Breast epithelium (tissue), 4 donors: ENCODE measurements at regions not wholly inside any gene's neighbourhood (a gene's known extent, or its start where the extent isn't known, plus 50 kb on each side); places are given as distances from the start of the nearest gene placed in this dataset.

ENCODE experiments used
- DNase-seq, 2 donors: peaks; one replicate each; pipeline ENCODE4 v3.0.0-alpha.2; 2019; ENCODE audit warnings: low spot score in 2 of 2
- H3K27ac ChIP-seq, 2 donors: fragments of 200-600 bp; sonication (generic) in 1 of 2; one replicate each; pipeline ENCODE4 v1.5.1; 2016 to 2019; ENCODE audit warnings: mild to moderate bottlenecking in 1 of 2
- H3K27me3 ChIP-seq, 2 donors: fragments of 200-600 bp; sonication (generic) in 1 of 2; one replicate each; pipeline versions ENCODE4 v1.5.1 to v1.6.0; 2017 to 2019; ENCODE audit warnings: control low read depth in 1 of 2, mild to moderate bottlenecking in 1 of 2
- H3K36me3 ChIP-seq: fragments of 200-600 bp; one replicate; pipeline ENCODE4 v1.5.1; 2019
- H3K4me1 ChIP-seq, 2 donors: fragments of 200-600 bp; sonication (generic); one replicate each; pipeline ENCODE4 v1.5.1; 2016 to 2019; ENCODE audit warnings: control low read depth in 1 of 2
- H3K4me3 ChIP-seq, 3 donors: fragments of 200-600 bp; sonication (generic); 1 replicate in 2 of 3; 2 replicates in 1 of 3; pipeline ENCODE4 v1.5.1; 2016 to 2019; ENCODE audit warnings: mild to moderate bottlenecking in 3 of 3, moderate library complexity in 2 of 3
- H3K9me3 ChIP-seq, 2 donors: fragments of 200-600 bp; sonication (generic) in 1 of 2; one replicate each; pipeline ENCODE4 v1.5.1; 2016 to 2019; ENCODE audit warnings: control low read depth in 1 of 2
- POLR2A ChIP-seq: fragments of 450-650 bp; IDR thresholded peaks from one replicate; pipeline ENCODE4 v1.6.1; 2016; ENCODE audit warnings: antibody characterized with exemption, mild to moderate bottlenecking, moderate library complexity
- POLR2AphosphoS5 ChIP-seq, 3 donors: sonication (generic); formaldehyde crosslinking; IDR thresholded peaks; one replicate each; pipeline ENCODE4 v1.6.1; 2017; ENCODE audit warnings: antibody characterized with exemption in 3 of 3
- intact Hi-C: fragments of 100-400 bp; cut with DNase I; formaldehyde crosslinking; loops from one replicate; pipeline ENCODE4 v1.15.1; 2023; ENCODE audit warnings: low total_unique reads
- TF ChIP-seq, protein P1 (sequence below), 3 donors: fragments of 450-650 bp; IDR thresholded peaks; one replicate each; pipeline ENCODE4 v1.5.1; 2016 to 2017; ENCODE audit warnings: antibody characterized with exemption in 3 of 3, mild to moderate bottlenecking in 3 of 3, moderate library complexity in 3 of 3

DNA sequence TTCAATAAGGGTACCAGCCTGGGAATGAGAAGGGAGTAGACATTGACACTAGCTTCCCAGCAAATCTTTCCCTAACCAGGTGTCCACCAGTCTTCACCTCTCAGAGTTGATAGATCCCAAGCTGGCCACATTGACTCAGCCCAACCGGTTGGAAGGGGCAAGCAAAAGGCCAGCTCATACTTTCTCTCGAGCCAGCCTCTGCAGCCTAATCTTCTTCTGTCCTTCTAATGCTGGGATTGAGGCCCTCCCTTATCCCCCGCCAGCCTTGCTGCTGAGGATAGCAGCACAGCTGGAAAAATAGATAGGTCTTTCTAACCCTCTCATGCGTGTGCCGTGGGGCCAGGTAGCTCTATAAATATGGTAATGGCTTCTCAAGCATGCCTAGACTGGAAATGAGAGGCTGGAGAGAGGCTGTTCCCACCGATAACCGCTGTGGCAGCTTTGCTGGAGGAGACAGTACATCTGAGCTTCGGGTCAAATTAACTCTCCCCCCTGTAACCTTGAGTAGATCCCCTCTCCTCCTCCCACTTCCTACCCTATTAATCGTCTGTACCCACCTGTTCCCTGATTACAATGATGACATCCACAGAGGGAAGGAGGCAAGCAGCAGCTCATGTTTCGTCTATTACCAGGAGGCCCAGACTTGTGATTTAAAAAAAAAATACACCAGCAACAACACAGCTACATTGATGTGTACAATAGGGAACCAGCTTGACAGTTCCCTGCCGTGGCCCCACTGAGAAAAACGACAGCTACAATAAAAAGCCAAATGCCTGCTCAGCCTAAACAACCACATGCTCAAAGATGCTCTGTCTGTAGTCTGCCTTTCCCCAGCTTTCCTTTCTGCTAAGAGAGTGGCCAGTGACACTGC lies 219.9 kb upstream of the BRINP1 start:
- no peaks in the 10 kb centered on the region for H3K9me3 ChIP-seq
- H3K27ac ChIP-seq: no peak overlapping the region
- DNase-seq: no peak
- no peaks in the 10 kb centered on the region for H3K4me1 ChIP-seq
- no peak overlapping the region for H3K4me3 ChIP-seq
- TF ChIP-seq POLR2AphosphoS5 (IDR thresholded peaks at IDR 0.05): no peak
- TF ChIP-seq, protein P1, sequence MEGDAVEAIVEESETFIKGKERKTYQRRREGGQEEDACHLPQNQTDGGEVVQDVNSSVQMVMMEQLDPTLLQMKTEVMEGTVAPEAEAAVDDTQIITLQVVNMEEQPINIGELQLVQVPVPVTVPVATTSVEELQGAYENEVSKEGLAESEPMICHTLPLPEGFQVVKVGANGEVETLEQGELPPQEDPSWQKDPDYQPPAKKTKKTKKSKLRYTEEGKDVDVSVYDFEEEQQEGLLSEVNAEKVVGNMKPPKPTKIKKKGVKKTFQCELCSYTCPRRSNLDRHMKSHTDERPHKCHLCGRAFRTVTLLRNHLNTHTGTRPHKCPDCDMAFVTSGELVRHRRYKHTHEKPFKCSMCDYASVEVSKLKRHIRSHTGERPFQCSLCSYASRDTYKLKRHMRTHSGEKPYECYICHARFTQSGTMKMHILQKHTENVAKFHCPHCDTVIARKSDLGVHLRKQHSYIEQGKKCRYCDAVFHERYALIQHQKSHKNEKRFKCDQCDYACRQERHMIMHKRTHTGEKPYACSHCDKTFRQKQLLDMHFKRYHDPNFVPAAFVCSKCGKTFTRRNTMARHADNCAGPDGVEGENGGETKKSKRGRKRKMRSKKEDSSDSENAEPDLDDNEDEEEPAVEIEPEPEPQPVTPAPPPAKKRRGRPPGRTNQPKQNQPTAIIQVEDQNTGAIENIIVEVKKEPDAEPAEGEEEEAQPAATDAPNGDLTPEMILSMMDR (IDR thresholded peaks at IDR 0.05): no peak
- H3K27me3 ChIP-seq: no peaks in the 10 kb centered on the region
- intact Hi-C loops: no loop called here
- no peaks in the 10 kb centered on the region for H3K36me3 ChIP-seq

DNA sequence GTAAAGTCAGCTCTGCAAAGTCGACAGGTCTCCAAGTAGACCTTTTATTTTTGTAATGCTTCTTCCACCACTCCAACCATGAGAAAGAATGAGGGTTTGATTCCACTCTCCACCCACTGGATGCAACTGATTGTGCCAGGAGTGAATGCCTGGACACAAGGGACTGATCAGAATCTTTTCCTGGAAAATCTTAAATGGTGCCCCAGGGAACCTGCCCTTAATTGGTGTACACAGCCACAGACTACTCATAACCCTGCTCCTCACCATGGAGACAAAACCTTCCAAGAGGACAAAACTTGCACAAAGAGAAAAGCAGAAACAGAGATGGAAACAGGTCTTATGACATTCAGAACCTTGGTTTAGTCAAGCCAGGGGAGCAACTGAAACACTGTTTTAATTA lies 208.6 kb upstream of the BRINP1 start:
- H3K27ac ChIP-seq: peak overlapping the region; percentile 52 to 61
- DNase-seq: peak in 1 of 2 donors; percentile 66
- peak in 1 of 3 donors; percentile 15 for TF ChIP-seq POLR2AphosphoS5 (IDR thresholded peaks at IDR 0.05)
- TF ChIP-seq, protein P1 (IDR thresholded peaks at IDR 0.05): no peak
- no peak for TF ChIP-seq POLR2A
- no peak overlapping the region for H3K4me3 ChIP-seq
- H3K4me1 ChIP-seq: no peaks in the 10 kb centered on the region
- no peaks in the 10 kb centered on the region for H3K9me3 ChIP-seq
- no peaks in the 10 kb centered on the region for H3K36me3 ChIP-seq
- H3K27me3 ChIP-seq: no peaks in the 10 kb centered on the region
- intact Hi-C loops: no loop called here

DNA sequence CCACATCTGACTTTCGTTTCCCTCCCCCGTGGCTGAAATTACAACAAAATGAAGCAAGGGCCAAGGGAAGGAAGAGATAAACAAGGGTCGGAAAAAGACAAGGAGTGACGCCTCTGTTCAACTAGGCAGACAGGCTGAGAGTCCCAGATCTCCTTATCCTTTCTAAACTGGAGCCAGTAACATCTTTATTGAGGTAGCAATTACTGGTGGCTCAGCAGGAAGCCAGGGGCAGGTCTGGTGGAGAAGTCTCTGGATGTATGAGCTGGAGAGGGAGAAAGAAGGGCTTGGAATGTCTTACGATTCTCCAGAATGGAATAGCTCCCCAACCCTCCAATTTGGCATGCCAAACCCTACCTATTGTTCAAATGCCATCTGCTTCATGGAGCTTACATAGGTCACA lies 190.8 kb upstream of the BRINP1 start:
- intact Hi-C loops: no loop called here
- H3K4me3 ChIP-seq: no peak overlapping the region
- H3K9me3 ChIP-seq: no peaks in the 10 kb centered on the region
- H3K36me3 ChIP-seq: no peaks in the 10 kb centered on the region
- no peak for DNase-seq
- no peaks in the 10 kb centered on the region for H3K4me1 ChIP-seq
- no peak for TF ChIP-seq POLR2AphosphoS5 (IDR thresholded peaks at IDR 0.05)
- TF ChIP-seq, protein P1 (IDR thresholded peaks at IDR 0.05): no peak
- no peak for TF ChIP-seq POLR2A
- H3K27me3 ChIP-seq: no peaks in the 10 kb centered on the region
- H3K27ac ChIP-seq: no peak overlapping the region

DNA sequence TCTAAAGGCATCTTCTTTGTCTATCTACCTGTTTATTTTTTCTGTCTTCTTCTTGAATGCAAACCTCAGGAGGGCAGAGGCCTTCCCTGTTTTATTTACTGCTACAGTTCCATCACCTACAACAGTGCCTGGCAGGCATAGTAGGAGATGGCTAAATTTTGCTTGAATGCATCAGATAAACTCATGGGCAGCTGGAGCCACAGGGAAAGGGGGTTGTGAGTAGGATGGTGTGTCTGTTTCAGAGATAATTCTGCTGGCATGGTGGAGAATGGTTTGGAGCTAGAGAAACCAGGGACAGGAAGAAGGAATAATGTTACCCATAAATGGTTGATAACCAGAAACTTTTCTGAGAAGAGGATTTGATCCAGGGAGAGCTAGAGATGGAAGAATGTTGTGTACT lies 189.8 kb upstream of the BRINP1 start:
- no peaks in the 10 kb centered on the region for H3K4me1 ChIP-seq
- H3K36me3 ChIP-seq: no peaks in the 10 kb centered on the region
- intact Hi-C loops: no loop called here
- no peak overlapping the region for H3K4me3 ChIP-seq
- TF ChIP-seq POLR2A: no peak
- no peak overlapping the region for H3K27ac ChIP-seq
- no peaks in the 10 kb centered on the region for H3K9me3 ChIP-seq
- no peak for DNase-seq
- H3K27me3 ChIP-seq: no peaks in the 10 kb centered on the region

DNA sequence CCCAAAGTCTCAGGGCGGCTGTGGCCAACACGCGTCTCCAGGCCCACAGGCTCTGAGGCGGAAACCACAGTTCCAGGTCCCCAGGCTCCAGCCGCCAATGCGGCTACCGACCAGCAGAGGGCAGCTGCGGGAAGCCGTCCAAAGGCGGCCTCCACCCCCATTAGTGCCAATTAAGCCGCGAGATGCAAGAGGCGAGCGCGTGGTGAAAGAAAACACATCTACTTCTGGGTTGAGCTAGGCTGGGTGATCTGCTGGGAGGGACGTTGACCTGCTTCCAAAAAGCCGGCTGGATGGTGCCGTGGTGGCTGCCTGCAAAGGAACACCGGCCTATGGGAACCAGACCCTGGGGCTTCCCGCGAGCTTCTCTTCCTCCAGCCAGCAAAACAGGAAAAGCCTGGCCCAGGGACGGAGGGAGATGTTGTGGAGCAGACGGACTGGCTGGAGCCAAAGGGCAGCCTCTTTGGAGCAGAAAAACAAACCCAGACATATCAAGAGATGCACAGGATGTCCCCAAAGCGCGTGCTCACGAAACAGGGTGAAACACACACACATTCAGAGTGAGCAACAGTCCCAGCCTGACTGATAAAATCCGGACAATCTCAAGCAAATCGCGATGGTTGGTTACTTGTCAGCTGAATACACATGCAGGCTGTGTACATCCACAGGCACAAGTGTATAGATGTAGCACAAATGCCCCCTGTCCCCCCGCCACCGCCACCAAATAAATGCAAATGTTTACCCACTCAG lies 187.1 kb upstream of the BRINP1 start:
- H3K27ac ChIP-seq: peak overlapping the region; percentile 45 to 50
- peak; percentile 57 to 76 for DNase-seq
- no peaks in the 10 kb centered on the region for H3K27me3 ChIP-seq
- H3K9me3 ChIP-seq: no peaks in the 10 kb centered on the region
- H3K36me3 ChIP-seq: no peaks in the 10 kb centered on the region
- H3K4me3 ChIP-seq: peak overlapping the region; percentile 22 to 60 (median 41)
- no peaks in the 10 kb centered on the region for H3K4me1 ChIP-seq
- intact Hi-C loops: no loop called here
- TF ChIP-seq POLR2A (no peak), POLR2AphosphoS5 (IDR thresholded peaks at IDR 0.05) (peak in 2 of 3 donors; percentile 25 to 26)
- TF ChIP-seq, protein P1 (IDR thresholded peaks at IDR 0.05): peak in 2 of 3 donors; percentile 84 to 93
